Suppressor macrophage treated with lipopolysaccharide for 1 hour (primary cell): ENCODE measurements at regions not wholly inside any gene's neighbourhood (a gene's known extent, or its start where the extent isn't known, plus 50 kb on each side); places are given as distances from the start of the nearest gene placed in this dataset.
A peak's percentile ranks its signal among the peaks of the same experiment; 100 is the strongest.
"Not testable (repeated sequence)": the region's sequence is repeated elsewhere in the genome, so short reads cannot be mapped to it uniquely, and the experiment has no call there.

Experiments
- DNase-seq, 3 donors: peaks; one replicate each; pipeline ENCODE4 v3.0.0-alpha.2; 2020 to 2022

DNA sequence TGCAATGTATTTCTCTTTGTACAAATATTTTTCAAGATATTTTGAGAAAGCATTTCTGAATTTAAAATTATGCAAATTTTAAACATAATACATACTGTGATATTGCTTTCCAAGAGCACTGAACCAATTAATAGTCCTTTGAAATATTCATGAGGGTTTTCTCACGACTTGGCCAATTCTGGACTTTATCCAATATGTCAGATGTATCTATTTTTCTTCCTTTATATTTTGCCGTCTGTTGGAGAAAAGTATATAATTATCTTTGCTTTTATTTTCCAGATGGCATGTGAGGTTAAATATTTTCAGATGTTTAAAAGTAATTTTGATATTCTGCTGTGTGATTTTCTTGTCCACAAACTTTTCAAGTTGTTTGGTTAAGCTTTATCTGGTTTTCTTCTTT lies 378.9 kb downstream of the SLCO4C1 start:
- no peak for DNase-seq

- no peak for DNase-seq
Measured at GRCh38 chr5:101915554-101915953, 380.5 kb downstream of the SLCO4C1 start.

DNA sequence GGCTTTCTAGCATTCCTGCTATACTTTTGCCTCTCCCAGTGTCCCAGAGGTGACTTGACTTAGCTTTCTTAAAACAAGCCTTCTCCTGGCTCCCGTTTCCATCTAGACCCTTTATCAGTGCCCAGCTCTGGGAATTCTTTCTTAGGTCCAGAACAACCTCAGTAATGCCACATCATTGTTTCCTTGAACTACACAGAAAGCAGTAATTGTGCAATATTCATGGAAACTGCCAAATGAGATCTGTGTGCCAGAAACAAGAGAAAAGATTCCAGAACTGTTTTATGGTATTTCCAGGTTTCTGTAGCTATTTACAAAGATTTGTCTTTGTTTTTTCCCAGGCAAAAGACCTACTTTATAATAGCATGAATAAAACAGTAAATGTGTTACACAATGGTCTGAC lies 391.3 kb downstream of the SLCO4C1 start:
- DNase-seq: no peak

DNA sequence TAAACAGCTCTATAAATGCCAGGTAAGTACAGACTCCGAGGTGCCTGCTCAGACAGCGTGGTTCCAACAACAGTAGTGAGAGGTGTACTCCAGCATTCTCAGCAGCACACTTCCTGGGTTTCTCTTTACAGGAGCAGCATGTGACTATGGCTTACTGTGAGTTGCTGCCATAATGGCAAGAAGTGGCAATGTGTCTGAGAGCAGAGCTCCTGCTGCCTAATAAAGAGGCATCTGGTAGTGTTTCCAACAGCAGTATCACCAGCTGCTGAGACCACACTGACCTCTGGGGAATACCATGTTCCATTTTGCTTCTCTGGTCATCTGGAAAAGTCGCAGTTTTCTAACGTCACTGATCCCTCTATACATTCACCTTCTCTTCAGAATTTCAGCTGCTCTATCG lies 398.2 kb downstream of the SLCO4C1 start:
- DNase-seq: no peak

- no peak for DNase-seq
Measured at GRCh38 chr5:101894985-101895384, 401.1 kb downstream of the SLCO4C1 start.

- no peak for DNase-seq
Measured at GRCh38 chr5:101878190-101878589, 417.9 kb downstream of the SLCO4C1 start.

GRCh38 chr5:101877451-101877850 lies 418.6 kb downstream of the SLCO4C1 start:
- DNase-seq: no peak

DNA sequence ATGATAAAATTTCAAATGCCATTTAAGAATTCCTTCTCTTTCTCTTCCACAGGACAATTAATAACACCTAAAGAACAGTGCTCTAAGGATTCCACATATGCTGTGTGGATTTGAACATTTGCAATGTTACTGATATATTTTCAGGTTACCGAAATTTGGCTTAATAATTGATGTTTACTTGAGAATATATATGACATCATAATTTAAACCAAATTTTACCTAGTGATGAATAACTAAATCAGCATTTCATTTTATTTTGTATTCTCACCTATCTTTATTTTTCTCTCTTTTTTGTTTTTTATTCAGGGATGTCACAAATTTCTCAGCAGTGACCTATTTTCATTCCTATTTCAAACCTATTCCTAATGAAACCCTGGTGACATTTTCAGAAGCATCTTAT lies 429.6 kb downstream of the SLCO4C1 start:
- no peak for DNase-seq

GRCh38 chr5:101860563-101860962 lies 435.5 kb downstream of the SLCO4C1 start:
- DNase-seq: no peak

DNA sequence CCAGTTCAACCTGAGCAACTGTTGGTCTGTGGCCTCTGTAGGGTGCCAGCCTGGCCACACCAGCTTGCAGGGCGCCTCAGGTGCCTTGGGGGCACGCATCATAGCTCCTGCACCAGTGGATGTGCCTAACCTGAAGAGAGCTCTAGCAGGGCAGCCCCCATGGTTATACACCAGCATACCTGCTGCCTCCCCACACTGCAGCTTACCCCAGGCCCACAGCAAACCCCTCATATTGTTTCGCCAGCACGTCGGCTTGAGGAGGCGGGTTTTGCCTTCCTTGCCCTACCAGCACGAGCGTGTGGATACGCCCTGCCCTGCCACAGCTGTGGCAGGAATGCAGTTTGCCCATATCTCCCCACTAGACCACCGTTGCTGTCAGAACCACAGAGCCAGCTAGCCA lies 435.9 kb downstream of the SLCO4C1 start:
- DNase-seq: no peak

GRCh38 chr5:101846496-101846895 lies 449.6 kb downstream of the SLCO4C1 start:
- DNase-seq: no peak

DNA sequence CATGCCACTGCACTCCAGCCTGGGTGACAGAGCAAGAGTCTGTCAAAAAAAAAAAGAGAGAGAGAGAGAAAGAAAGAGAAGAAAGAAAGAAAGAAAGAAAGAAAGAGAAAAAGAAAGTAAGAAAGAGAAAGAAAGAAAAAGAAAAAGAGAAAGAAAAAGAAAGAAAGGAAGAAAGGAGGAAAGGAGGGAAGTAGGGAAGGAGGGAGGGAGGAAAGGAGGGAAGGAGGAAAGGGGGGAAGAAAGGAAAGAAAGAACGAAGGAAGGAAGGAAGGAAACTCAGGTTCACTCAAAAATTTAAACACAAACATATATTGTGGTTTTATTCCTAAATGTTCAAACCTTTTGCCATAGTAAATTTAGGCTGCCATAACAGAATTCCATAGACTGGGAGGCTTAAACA lies 453.0 kb downstream of the SLCO4C1 start:
- DNase-seq: no peak

- no peak for DNase-seq
Measured at GRCh38 chr5:101838435-101838834, 457.6 kb downstream of the SLCO4C1 start.

- DNase-seq: no peak
Measured at GRCh38 chr5:101829255-101829654, 466.8 kb downstream of the SLCO4C1 start.

GRCh38 chr5:101811466-101811865 lies 484.6 kb downstream of the SLCO4C1 start:
- no peak for DNase-seq

GRCh38 chr5:101806410-101806809 lies 489.7 kb downstream of the SLCO4C1 start:
- DNase-seq: no peak

DNA sequence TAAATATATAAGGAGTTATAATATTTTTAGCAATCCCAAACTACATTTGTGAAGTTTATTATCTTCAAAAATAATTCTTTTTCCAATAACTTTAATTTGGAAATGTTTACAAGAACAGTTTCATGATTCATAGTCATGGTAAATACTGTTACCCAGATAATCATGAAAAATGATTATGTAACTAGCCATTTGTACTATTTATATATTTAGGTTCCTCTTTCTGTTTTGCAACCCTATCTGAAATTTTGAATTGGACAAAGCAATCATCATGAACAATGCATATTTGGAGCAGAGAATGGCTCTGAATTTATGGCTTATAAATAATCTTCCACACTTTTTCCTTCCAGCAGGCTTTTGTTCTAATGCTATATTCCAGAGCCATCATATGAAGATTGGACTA lies 499.7 kb downstream of the SLCO4C1 start:
- DNase-seq: peak; percentile 24 to 83 (median 79)

- no peak for DNase-seq
Measured at GRCh38 chr5:101788797-101789196, 507.3 kb downstream of the SLCO4C1 start.

GRCh38 chr5:101785090-101785489 lies 511.0 kb downstream of the SLCO4C1 start:
- no peak for DNase-seq

DNA sequence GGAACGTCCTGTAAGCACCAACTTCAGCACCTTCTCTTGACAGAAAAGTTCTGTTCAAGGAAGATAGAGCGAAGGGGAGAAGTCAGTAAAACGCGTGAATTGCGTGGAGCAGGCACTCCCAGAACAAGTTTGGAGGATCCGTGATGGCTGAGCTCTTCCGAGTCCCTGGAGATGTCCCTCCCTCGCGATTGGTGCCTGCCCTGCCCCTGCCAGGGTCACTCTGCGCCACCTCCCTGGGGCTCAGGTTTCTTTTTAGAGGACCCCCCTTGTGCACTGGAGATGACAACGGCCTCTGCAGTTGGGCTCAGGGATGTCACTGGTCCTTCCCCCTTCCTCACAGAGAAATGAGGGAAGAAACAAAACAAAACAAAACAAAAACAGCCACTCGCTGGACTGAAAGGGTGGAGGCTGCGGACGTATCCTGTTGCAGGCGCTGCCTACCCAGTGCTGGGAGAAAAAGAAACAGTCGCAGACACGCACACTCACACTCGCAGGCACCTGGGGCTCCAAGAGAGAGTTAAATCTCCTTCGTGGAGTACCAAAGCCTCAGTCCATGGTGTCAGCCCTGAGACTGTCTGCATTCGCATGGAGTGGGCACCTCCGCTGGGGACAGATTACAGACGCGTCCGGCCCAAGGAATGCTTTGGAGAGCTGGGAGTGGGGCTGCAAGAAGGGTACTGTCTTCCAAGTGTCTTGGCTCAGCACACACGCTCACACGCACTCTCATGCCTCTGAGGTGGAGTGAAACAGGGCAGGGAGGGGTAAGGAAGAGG lies 512.7 kb downstream of the SLCO4C1 start:
- peak in 1 of 3 donors; percentile 7 for DNase-seq

- DNase-seq: no peak
Measured at GRCh38 chr5:101782352-101783103, 513.6 kb downstream of the SLCO4C1 start.

- no peak for DNase-seq
Measured at GRCh38 chr5:101751105-101751504, 545.0 kb downstream of the SLCO4C1 start.

- not testable (repeated sequence) for DNase-seq
Measured at GRCh38 chr5:101743000-101743399, 553.1 kb downstream of the SLCO4C1 start.

- peak in 1 of 3 donors; percentile 2 for DNase-seq
Measured at GRCh38 chr5:101728933-101729332, 567.2 kb downstream of the SLCO4C1 start.
